Activated CD4-positive, alpha-beta memory T cell treated with anti-CD3 and anti-CD28 coated beads, Interleukin-2, amount 10 ng/mL, durations not matched to agents 7 days and 5 days (primary cell): ENCODE measurements at regions not wholly inside any gene's neighbourhood (a gene's known extent, or its start where the extent isn't known, plus 50 kb on each side); places are given as distances from the start of the nearest gene placed in this dataset.
"Not testable (repeated sequence)": the region's sequence is repeated elsewhere in the genome, so short reads cannot be mapped to it uniquely, and the experiment has no call there.

Experiments used
- CTCF ChIA-PET: fragments of 350-600 bp; sonication (Branson Sonifier 250); formaldehyde crosslinking; loops from one replicate; lab custom pipeline; 2021; ENCODE audit warnings: antibody characterized with exemption, inconsistent platforms; lab: Charles Lee
- POLR2A ChIA-PET: fragments of 350-600 bp; sonication (Branson Sonifier 250); formaldehyde crosslinking; loops from one replicate; lab custom pipeline; 2021; ENCODE audit warnings: antibody characterized with exemption; lab: Charles Lee
- DNase-seq: peaks from one replicate; pipeline ENCODE4 v3.0.0-alpha.2; 2020
- H3K27ac Mint-ChIP-seq: one replicate; pipeline ENCODE4 v1.8.0; 2021; ENCODE audit warnings: mild to moderate bottlenecking, mixed read lengths
- H3K27me3 Mint-ChIP-seq: one replicate; pipeline ENCODE4 v1.8.0; 2021; ENCODE audit warnings: mixed read lengths
- H3K36me3 Mint-ChIP-seq: one replicate; pipeline ENCODE4 v1.8.0; 2021; ENCODE audit warnings: low read depth, mixed read lengths
- H3K4me1 Mint-ChIP-seq: one replicate; pipeline ENCODE4 v1.8.0; 2021; ENCODE audit warnings: mixed read lengths
- H3K4me3 Mint-ChIP-seq: one replicate; pipeline ENCODE4 v1.8.0; 2021; ENCODE audit warnings: mild to moderate bottlenecking, mixed read lengths
- H3K9me3 Mint-ChIP-seq: one replicate; pipeline ENCODE4 v1.8.0; 2021; ENCODE audit warnings: mixed read lengths

DNA sequence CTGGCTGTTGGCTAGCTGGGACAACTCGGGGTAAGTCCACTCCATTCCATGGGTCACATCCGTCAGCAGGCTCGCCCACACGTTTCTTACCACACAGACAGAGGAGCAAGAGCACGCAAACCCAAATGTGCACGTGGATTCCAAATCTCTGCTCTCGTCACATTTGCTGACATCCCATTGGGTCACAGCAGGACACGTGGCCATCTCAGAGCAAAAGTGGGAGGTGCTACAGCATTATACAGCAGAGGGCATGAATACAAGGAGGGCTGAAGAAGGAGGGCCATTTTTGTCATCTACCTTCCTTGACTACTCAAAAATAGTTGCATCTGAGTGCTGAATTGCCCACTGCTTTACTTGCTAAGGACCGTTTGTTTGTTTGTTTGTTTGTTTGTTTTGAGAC is 84.7 kb downstream of the RBBP6 start:
- Mint-ChIP-seq H3K4me1 (no peaks in the 10 kb centered on the region), H3K9me3 (no peaks in the 10 kb centered on the region), H3K36me3 (no peaks in the 10 kb centered on the region), H3K4me3 (no peak overlapping the region), H3K27ac (no peak overlapping the region), H3K27me3 (peaks cover 3% of the 10 kb centered on the region)
- ChIA-PET POLR2A (no interaction called here), CTCF (no interaction called here)
- no peak for DNase-seq

DNA sequence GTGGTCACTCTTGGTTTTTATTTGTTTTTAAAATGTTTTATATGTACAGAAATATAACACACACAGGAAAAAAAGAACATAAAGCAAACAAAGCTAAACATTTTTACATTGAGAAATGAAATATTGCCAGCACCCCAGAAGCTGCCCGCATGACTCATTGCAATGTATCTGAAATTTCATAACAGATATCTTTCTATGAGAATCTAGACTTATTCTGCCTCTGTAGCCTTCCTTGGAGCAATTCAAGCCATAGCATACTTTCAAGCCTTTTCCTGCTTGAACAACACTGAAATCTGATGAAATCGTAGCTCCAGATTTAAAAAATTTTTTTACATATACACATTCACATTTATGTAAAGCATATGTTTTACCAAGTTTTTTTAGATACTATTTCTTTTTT is 86.9 kb downstream of the RBBP6 start:
- ChIA-PET POLR2A (no interaction called here), CTCF (interaction anchor here (1.2 kb wide), 1 partner anchor 9 kb away, joined by 3 read pairs; no protein-coding TSS in a partner anchor)
- Mint-ChIP-seq H3K36me3 (no peaks in the 10 kb centered on the region), H3K27ac (no peak overlapping the region), H3K4me1 (no peaks in the 10 kb centered on the region), H3K4me3 (no peak overlapping the region), H3K27me3 (peaks cover 2% of the 10 kb centered on the region), H3K9me3 (no peaks in the 10 kb centered on the region)
- no peak for DNase-seq

DNA sequence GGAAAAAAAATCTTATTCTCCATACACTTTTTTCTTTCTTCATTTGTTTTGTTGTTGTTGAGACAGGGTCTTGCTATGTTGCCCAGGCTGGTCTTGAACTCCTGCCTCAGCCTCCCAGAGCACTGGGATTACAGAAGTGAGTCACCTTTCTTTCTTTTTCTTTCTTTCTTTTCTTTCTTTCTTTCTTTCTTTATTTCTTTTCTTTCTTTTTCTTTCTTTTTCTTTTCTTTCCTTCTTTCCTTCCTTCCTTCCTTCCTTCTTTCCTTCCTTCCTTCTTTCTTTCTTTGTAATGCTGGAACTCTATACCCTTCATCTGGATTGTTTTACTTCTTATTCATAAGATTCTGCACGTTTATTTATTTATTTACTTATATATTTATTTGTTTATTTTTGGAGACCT is 94.5 kb upstream of the TNRC6A start:
- H3K27ac Mint-ChIP-seq = no peak overlapping the region
- H3K4me3 Mint-ChIP-seq = no peak overlapping the region
- ChIA-PET CTCF (no interaction called here), POLR2A (no interaction called here)
- peaks cover 12% of the 10 kb centered on the region for H3K27me3 Mint-ChIP-seq
- H3K4me1 Mint-ChIP-seq = no peaks in the 10 kb centered on the region
- DNase-seq = no peak
- no peaks in the 10 kb centered on the region for H3K9me3 Mint-ChIP-seq
- H3K36me3 Mint-ChIP-seq = no peaks in the 10 kb centered on the region

DNA sequence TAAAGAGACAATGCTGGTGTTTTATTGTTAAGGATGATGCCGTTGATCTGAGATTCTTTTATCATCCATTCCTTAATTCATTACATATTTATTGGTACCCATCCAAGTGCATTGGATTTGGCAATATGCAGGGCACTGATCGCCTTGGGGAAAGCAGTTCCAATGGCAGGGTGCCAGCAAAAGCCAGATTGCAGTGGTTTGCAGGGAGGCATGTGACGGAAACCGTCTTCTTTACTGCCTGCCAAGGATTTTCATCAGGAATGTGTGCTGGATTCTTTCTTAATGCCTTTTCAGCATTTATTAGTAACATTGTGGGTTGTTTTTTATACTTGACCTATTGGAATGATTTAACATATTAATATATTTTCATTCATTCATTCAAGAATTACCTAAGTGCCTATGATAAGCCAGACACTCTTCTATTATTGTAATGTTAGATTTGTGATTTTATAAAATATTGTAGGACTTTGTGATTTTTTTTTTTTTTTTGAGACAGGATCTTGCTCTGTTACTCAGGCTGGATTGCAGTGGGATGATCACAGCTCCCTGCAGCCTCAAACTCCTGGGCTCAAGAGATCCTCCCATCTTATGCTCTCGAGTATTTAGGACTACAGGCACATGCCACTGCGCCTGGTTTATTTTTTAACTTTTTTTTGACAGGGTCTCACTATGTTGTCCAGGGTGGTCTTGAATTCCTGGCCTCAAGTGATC is 93.4 kb upstream of the TNRC6A start:
- no peaks in the 10 kb centered on the region for H3K4me1 Mint-ChIP-seq
- no peak overlapping the region for H3K4me3 Mint-ChIP-seq
- CTCF ChIA-PET = no interaction called here
- H3K27me3 Mint-ChIP-seq = peaks cover 10% of the 10 kb centered on the region
- no peak for DNase-seq
- H3K36me3 Mint-ChIP-seq = no peaks in the 10 kb centered on the region
- H3K27ac Mint-ChIP-seq = no peak overlapping the region
- POLR2A ChIA-PET = no interaction called here
- no peaks in the 10 kb centered on the region for H3K9me3 Mint-ChIP-seq

DNA sequence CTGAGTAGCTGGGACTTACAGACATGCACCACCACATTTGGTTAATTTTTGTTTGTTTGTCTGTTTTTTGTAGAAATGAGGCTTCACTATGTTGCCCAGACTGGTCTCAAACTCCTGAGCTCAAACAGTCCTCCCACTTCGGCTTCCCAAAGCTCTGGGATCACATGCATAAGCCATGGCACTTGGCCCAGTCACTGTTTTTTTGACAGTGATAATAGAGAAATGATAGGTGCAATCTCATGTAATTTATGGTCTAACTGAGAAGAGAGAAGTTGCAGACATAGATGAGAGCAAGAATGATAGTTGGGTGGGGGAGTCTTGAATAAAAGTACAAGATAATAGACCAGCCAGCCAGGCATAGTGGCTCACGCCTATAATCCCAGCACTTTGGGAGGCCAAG is 89.7 kb upstream of the TNRC6A start:
- CTCF ChIA-PET = no interaction called here
- H3K36me3 Mint-ChIP-seq = no peaks in the 10 kb centered on the region
- peaks cover 5% of the 10 kb centered on the region for H3K27me3 Mint-ChIP-seq
- no peaks in the 10 kb centered on the region for H3K9me3 Mint-ChIP-seq
- no peak overlapping the region for H3K4me3 Mint-ChIP-seq
- POLR2A ChIA-PET = no interaction called here
- H3K4me1 Mint-ChIP-seq = no peaks in the 10 kb centered on the region
- no peak overlapping the region for H3K27ac Mint-ChIP-seq
- DNase-seq = no peak

DNA sequence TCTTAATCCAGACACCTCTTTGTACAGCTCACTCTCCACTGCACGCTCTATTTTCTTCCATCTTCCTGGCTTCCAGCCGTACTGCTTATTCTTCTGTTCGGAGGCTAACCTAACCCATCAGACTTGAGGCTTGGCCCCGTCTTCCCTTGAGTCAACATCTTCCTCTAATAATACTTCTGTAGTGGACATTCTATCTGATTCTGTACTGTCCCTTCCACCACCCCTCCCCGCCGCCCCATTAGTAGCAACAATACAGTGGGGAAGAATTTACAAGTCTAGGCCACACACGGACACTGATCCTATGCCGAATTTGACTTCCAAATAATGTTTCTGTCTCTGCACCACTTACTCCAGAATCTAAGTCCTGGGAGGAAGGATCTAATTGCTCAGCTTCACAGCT is 86.0 kb upstream of the TNRC6A start:
- POLR2A ChIA-PET = no interaction called here
- Mint-ChIP-seq H3K27me3 (peaks cover 4% of the 10 kb centered on the region), H3K4me1 (no peaks in the 10 kb centered on the region), H3K36me3 (no peaks in the 10 kb centered on the region), H3K9me3 (no peaks in the 10 kb centered on the region), H3K4me3 (no peak overlapping the region), H3K27ac (no peak overlapping the region)
- CTCF ChIA-PET = no interaction called here
- no peak for DNase-seq

DNA sequence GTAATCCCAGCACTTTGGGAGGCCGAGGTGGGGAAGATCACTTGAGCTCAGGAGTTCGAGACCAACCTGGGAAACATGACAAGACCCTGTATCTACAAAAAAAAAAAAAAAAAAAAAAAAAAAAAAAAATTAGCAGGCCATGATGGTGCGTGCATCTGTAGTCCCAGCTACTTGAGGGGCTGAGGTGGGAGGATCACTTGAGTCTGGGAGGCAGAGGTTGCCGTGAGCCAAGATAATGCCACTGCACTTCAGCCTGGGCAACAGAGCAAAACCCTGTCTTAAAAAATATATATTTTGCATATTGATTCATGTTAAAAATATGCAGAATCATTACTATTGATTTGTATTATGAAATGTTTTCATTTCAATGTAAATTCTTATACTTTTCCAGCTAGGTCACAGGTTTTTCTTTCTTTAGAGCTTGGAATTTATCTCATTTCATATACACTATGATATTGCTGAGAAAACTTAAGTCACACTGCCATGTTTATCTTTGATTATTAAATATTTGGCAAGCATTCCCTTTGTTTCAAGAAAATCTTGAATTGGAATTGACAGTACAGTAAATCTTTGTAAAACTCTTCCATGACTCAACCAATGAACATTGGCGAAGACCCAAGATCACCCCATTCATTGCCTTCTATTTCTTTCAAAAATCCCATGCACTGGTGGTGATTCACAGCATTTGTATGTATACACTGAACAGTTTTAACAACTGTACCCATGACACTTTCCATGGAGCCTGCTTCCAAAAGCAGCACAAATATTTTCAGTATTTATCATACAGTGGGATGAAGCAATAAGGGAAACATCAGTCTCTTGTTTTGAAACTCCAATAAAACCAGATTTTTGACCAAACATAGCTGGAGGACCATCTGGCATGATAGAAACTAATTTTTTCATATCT is 83.5 kb upstream of the TNRC6A start:
- H3K27ac Mint-ChIP-seq = no peak overlapping the region
- ChIA-PET CTCF (no interaction called here), POLR2A (no interaction called here)
- H3K36me3 Mint-ChIP-seq = no peaks in the 10 kb centered on the region
- no peaks in the 10 kb centered on the region for H3K9me3 Mint-ChIP-seq
- H3K27me3 Mint-ChIP-seq = no peaks in the 10 kb centered on the region
- H3K4me1 Mint-ChIP-seq = no peaks in the 10 kb centered on the region
- no peak overlapping the region for H3K4me3 Mint-ChIP-seq
- DNase-seq = no peak

DNA sequence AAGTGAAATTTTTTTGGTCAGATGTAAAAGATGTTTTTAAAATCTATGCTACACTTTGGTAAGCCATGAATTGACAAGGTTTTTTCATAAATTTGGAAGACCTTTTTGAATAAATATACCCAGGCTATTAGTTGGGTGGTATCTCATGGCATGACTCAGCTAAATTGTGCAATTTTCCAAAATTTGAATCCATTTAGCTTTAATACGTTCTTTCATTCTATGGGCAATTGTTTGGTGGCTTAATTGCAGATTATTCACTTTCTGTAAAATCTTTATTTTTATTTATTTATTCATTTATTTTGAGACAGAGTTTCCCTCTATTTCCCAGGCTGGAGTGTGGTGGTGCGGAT is 82.8 kb upstream of the TNRC6A start:
- POLR2A ChIA-PET = no interaction called here
- CTCF ChIA-PET = no interaction called here

DNA sequence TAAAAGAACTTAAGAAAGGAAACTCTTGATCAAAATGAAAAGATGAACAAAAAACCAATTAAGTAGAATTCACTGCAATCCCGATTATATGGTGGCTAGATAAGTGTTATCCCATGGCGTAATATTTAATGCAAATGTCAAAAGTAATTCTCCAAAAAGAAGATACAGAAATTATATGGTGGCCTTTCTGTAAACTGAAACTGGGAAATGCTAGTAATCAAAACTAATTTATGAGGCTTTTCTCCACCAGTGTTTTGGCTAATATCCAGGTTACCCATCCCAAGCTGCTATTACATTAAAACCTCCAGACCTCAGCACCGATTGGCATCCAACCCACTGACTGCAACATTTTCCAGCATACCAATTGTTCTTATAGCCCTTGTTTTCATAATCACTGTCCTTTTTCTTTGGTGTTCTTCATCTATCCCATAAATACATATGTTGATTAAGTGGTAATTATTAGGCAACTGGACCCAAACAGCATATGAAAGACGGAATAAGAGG is 77.2 kb upstream of the TNRC6A start:
- POLR2A ChIA-PET = no interaction called here

More for the DNA sequence above, 82.8 kb upstream of the TNRC6A start:
- Mint-ChIP-seq H3K9me3 (no peaks in the 10 kb centered on the region), H3K27ac (no peak overlapping the region), H3K36me3 (no peaks in the 10 kb centered on the region), H3K27me3 (no peaks in the 10 kb centered on the region), H3K4me1 (no peaks in the 10 kb centered on the region), H3K4me3 (no peak overlapping the region)
- no peak for DNase-seq

DNA sequence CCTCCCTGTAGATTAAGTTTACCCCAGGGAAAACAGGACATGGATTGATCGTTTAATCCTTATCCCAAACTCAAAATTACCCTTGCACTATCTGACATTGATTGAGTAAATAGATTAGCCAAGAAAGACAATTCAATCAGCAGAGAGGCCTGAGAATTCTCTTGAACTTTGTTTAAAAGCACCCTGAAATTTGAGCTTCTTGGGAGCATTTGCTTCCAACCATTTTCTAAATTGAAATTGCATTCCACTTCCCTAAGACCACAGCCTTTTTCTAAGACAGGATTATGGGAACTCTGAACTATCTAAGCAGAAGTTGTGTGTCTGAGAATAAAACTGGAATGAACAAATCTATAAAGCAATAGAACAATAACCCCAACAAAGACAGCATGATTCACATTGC is 76.6 kb upstream of the TNRC6A start:
- no peak overlapping the region for H3K27ac Mint-ChIP-seq
- ChIA-PET CTCF (no interaction called here), POLR2A (no interaction called here)
- no peak overlapping the region for H3K4me3 Mint-ChIP-seq
- DNase-seq = no peak
- no peaks in the 10 kb centered on the region for H3K9me3 Mint-ChIP-seq
- H3K36me3 Mint-ChIP-seq = no peaks in the 10 kb centered on the region
- H3K4me1 Mint-ChIP-seq = no peaks in the 10 kb centered on the region
- no peaks in the 10 kb centered on the region for H3K27me3 Mint-ChIP-seq

More for the DNA sequence above, 77.2 kb upstream of the TNRC6A start:
- DNase-seq = no peak
- H3K27me3 Mint-ChIP-seq = no peaks in the 10 kb centered on the region
- H3K36me3 Mint-ChIP-seq = no peaks in the 10 kb centered on the region
- no peaks in the 10 kb centered on the region for H3K4me1 Mint-ChIP-seq
- H3K27ac Mint-ChIP-seq = no peak overlapping the region
- CTCF ChIA-PET = no interaction called here
- H3K9me3 Mint-ChIP-seq = no peaks in the 10 kb centered on the region
- no peak overlapping the region for H3K4me3 Mint-ChIP-seq

DNA sequence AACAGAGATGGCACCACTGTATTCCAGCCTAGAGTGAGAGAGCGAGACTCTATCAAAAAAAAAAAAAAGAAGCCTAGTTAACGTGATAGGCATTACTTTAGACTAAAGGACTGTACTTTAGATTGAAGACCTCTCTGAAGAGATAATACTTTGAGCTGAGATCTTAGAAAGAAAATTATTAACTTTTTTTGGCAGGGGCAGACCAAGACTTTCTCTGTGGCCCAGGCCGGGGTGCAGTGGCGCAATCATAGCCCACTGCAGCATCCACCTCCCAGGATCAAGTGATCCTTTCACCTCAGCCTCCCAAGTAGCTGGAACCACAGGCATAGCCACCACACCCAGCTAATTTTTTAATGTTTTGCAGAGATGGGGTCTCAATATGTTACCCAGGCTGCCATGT is 75.7 kb upstream of the TNRC6A start:
- DNase-seq = no peak
- H3K4me3 Mint-ChIP-seq = no peak overlapping the region
- no peaks in the 10 kb centered on the region for H3K9me3 Mint-ChIP-seq
- H3K27me3 Mint-ChIP-seq = no peaks in the 10 kb centered on the region
- ChIA-PET CTCF (no interaction called here), POLR2A (no interaction called here)
- no peaks in the 10 kb centered on the region for H3K4me1 Mint-ChIP-seq
- H3K36me3 Mint-ChIP-seq = no peaks in the 10 kb centered on the region
- no peak overlapping the region for H3K27ac Mint-ChIP-seq

DNA sequence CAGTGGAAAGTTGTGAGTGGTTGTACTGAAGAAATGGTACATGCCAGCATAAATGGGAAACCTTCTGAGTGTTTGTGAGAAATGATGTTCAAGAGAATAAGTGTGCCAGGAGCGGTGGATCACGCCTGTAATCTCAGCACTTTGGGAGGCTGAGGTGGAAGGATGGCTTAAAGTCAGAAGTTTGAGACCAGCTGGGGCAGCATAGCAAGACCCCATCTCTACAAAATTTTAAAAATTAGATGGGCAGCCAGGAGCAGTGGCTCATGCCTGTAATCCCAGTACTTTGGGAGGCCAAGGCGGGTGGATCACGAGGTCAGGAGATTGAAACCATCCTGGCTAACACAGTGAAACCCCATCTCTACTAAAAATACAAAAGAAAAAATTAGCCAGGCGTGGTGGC is 63.5 kb upstream of the TNRC6A start:
- CTCF ChIA-PET, H3K27ac Mint-ChIP-seq, H3K4me3 Mint-ChIP-seq, DNase-seq, H3K36me3 Mint-ChIP-seq, H3K9me3 Mint-ChIP-seq, POLR2A ChIA-PET, H3K27me3 Mint-ChIP-seq: not testable (repeated sequence)
- peaks cover 29% of the 10 kb centered on the region for H3K4me1 Mint-ChIP-seq

DNA sequence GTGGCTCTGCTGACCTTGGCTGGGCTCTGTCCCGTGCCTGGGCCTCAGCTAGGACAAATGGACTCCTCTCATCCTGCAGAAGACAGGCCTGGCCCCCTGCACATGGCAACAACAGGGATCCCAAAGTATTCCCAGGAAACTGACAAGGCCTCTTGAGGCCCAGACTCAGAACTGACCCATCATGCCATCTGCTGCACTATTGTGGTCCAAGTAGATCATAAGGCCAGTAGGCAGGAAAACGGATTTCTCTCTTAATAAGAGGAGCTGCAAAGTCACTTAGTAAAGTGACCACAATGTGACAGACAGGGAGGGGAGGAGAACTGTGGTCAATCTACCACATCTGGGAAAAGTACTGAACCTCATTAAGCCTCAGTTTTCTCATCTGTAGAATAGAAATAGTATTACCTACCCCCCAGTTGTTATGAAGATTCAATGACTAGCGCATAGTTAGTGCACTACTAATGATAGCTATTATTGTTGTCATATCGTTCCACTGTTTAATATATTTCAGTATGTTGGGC is 62.1 kb upstream of the TNRC6A start:
- CTCF ChIA-PET = no interaction called here
- Mint-ChIP-seq H3K9me3 (no peaks in the 10 kb centered on the region), H3K36me3 (no peaks in the 10 kb centered on the region), H3K27me3 (no peaks in the 10 kb centered on the region), H3K4me1 (peaks cover 29% of the 10 kb centered on the region), H3K27ac (no peak overlapping the region), H3K4me3 (no peak overlapping the region)
- DNase-seq = no peak
- POLR2A ChIA-PET = no interaction called here
